GM18861 (cell line): ENCODE measurements at regions not wholly inside any gene's neighbourhood (a gene's known extent, or its start where the extent isn't known, plus 50 kb on each side); places are given as distances from the start of the nearest gene placed in this dataset.

Source experiments
- ATAC-seq: cut with Tn5 transposase; IDR thresholded peaks from one replicate; pipeline ENCODE4 v1.9.1; 2021; ENCODE audit not compliant: unreplicated experiment

GRCh38 chr11:113584371-113584770 lies 109.2 kb upstream of the DRD2 start:
- ATAC-seq = no peak

- ATAC-seq = no peak
These were observed 106.5 kb upstream of the DRD2 start for GRCh38 chr11:113581713-113582112.

- no peak for ATAC-seq
These were observed 104.2 kb upstream of the DRD2 start for GRCh38 chr11:113579292-113579940.

GRCh38 chr11:113578715-113579250 lies 103.6 kb upstream of the DRD2 start:
- no peak for ATAC-seq

- ATAC-seq = no peak
These were observed 102.8 kb upstream of the DRD2 start for GRCh38 chr11:113578033-113578380.

- no peak for ATAC-seq
These were observed 102.3 kb upstream of the DRD2 start for GRCh38 chr11:113577356-113578032.

GRCh38 chr11:113574586-113574985 lies 99.4 kb upstream of the DRD2 start:
- ATAC-seq = no peak

GRCh38 chr11:113574171-113574570 lies 99.0 kb upstream of the DRD2 start:
- ATAC-seq = no peak

- no peak for ATAC-seq
These were observed 97.0 kb upstream of the DRD2 start for GRCh38 chr11:113572136-113572735.

GRCh38 chr11:113571531-113571930 lies 96.3 kb upstream of the DRD2 start:
- no peak for ATAC-seq

- ATAC-seq = no peak
These were observed 95.7 kb upstream of the DRD2 start for GRCh38 chr11:113570906-113571305.

GRCh38 chr11:113569391-113569790 lies 94.2 kb upstream of the DRD2 start:
- no peak for ATAC-seq

- ATAC-seq = no peak
These were observed 93.4 kb upstream of the DRD2 start for GRCh38 chr11:113568566-113568965.

GRCh38 chr11:113567867-113568544 lies 92.8 kb upstream of the DRD2 start:
- ATAC-seq = no peak

GRCh38 chr11:113567097-113567496 lies 91.9 kb upstream of the DRD2 start:
- ATAC-seq = no peak

GRCh38 chr11:113564527-113565130 lies 89.4 kb upstream of the DRD2 start:
- no peak for ATAC-seq

GRCh38 chr11:113563766-113564526 lies 88.7 kb upstream of the DRD2 start:
- ATAC-seq = no peak

GRCh38 chr11:113562981-113563461 lies 87.8 kb upstream of the DRD2 start:
- no peak for ATAC-seq

- no peak for ATAC-seq
These were observed 87.4 kb upstream of the DRD2 start for GRCh38 chr11:113562576-113562975.

- ATAC-seq = no peak
These were observed 82.7 kb upstream of the DRD2 start for GRCh38 chr11:113557926-113558325.
